Hippocampal formation (tissue), 2 donors: ENCODE measurements at regions not wholly inside any gene's neighbourhood (a gene's known extent, or its start where the extent isn't known, plus 50 kb on each side); places are given as distances from the start of the nearest gene placed in this dataset.

Experiments
- DNase-seq, 2 donors: peaks; one replicate each; lab custom pipeline; 2025; lab: John Stamatoyannopoulos, UW

GRCh38 chr16:6381896-6382295 is 950.7 kb upstream of the RBFOX1 start:
- DNase-seq = no peak

GRCh38 chr16:6377956-6378355 is 954.7 kb upstream of the RBFOX1 start:
- DNase-seq = no peak

GRCh38 chr16:6375465-6376075 is 957.1 kb upstream of the RBFOX1 start:
- no peak for DNase-seq

GRCh38 chr16:6374821-6375220 is 957.8 kb upstream of the RBFOX1 start:
- DNase-seq = no peak

GRCh38 chr16:6364846-6365245 is 967.8 kb upstream of the RBFOX1 start:
- no peak for DNase-seq

- no peak for DNase-seq
Measured at GRCh38 chr16:6363896-6364607, 968.6 kb upstream of the RBFOX1 start.

GRCh38 chr16:6363396-6363795 is 969.2 kb upstream of the RBFOX1 start:
- no peak for DNase-seq

- DNase-seq = no peak
Measured at GRCh38 chr16:6362321-6362720, 970.3 kb upstream of the RBFOX1 start.

GRCh38 chr16:6360641-6361040 is 972.0 kb upstream of the RBFOX1 start:
- DNase-seq = no peak

- DNase-seq = no peak
Measured at GRCh38 chr16:6356911-6357310, 975.7 kb upstream of the RBFOX1 start.

GRCh38 chr16:6349725-6350124 is 982.9 kb upstream of the RBFOX1 start:
- no peak for DNase-seq

- DNase-seq = no peak
Measured at GRCh38 chr16:6345090-6345489, 987.6 kb upstream of the RBFOX1 start.

- DNase-seq = no peak
Measured at GRCh38 chr16:6343157-6343556, 989.5 kb upstream of the RBFOX1 start.

- no peak for DNase-seq
Measured at GRCh38 chr16:6341981-6342380, 990.7 kb upstream of the RBFOX1 start.

- DNase-seq = no peak
Measured at GRCh38 chr16:6335072-6335471, 997.6 kb upstream of the RBFOX1 start.

- DNase-seq = no peak
Measured at GRCh38 chr16:6331770-6332169, 1000.9 kb upstream of the RBFOX1 start.

- no peak for DNase-seq
Measured at GRCh38 chr16:6317934-6318333, 1014.7 kb upstream of the RBFOX1 start.

- no peak for DNase-seq
Measured at GRCh38 chr16:6309271-6309670, 1023.4 kb upstream of the RBFOX1 start.

- DNase-seq = no peak
Measured at GRCh38 chr16:6308176-6308575, 1024.5 kb upstream of the RBFOX1 start.

- no peak for DNase-seq
Measured at GRCh38 chr16:6300523-6300922, 1032.1 kb upstream of the RBFOX1 start.

GRCh38 chr16:6297666-6298410 is 1034.8 kb upstream of the RBFOX1 start:
- DNase-seq = no peak

GRCh38 chr16:6286176-6286575 is 1046.5 kb upstream of the RBFOX1 start:
- no peak for DNase-seq

GRCh38 chr16:6284731-6285130 is 1047.9 kb upstream of the RBFOX1 start:
- DNase-seq = no peak
